ENCODE measurements at regions not wholly inside any gene's neighbourhood (a gene's known extent, or its start where the extent isn't known, plus 50 kb on each side); places are given as distances from the start of the nearest gene placed in this dataset.

DNA sequence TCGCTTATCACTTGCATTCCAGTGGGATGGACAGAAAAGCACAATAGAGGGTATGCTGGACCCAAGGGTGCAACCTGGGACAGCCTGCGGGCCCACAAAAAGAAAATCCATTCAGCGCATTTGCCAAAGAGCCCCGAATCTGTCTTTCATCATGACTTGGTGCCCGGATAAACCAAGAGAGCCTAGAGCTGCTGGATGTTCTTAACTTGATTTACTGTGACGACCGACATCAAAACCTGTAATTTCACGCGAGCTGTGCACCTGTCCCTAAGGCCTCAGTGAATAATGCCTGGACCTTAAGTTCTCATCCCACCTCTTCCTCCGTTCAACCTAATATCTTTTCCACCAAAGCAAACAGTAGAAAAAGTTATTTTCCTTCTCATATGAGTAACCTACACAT is 115.5 kb upstream of the ACKR3 start:
- TF ChIP-seq, protein P1, sequence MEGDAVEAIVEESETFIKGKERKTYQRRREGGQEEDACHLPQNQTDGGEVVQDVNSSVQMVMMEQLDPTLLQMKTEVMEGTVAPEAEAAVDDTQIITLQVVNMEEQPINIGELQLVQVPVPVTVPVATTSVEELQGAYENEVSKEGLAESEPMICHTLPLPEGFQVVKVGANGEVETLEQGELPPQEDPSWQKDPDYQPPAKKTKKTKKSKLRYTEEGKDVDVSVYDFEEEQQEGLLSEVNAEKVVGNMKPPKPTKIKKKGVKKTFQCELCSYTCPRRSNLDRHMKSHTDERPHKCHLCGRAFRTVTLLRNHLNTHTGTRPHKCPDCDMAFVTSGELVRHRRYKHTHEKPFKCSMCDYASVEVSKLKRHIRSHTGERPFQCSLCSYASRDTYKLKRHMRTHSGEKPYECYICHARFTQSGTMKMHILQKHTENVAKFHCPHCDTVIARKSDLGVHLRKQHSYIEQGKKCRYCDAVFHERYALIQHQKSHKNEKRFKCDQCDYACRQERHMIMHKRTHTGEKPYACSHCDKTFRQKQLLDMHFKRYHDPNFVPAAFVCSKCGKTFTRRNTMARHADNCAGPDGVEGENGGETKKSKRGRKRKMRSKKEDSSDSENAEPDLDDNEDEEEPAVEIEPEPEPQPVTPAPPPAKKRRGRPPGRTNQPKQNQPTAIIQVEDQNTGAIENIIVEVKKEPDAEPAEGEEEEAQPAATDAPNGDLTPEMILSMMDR (IDR thresholded peaks at IDR 0.05), result no peak
- no peak for TF ChIP-seq ZFX (IDR thresholded peaks at IDR 0.05; ENCODE audit: borderline replicate concordance)
